Fibroblast of lung (primary cell): ENCODE measurements at regions not wholly inside any gene's neighbourhood (a gene's known extent, or its start where the extent isn't known, plus 50 kb on each side); places are given as distances from the start of the nearest gene placed in this dataset.

Source experiments
- EZH2 ChIP-seq: IDR thresholded peaks from 2 replicates; pipeline ENCODE4 v1.5.1; 2012; ENCODE audit warnings: low read length, control low read depth, mild to moderate bottlenecking; ENCODE audit errors: missing control alignments
- TF ChIP-seq, protein P1 (sequence below), 2 donors: IDR thresholded peaks in 1 of 2; conservative IDR thresholded peaks in 1 of 2; 1 replicate in 1 of 2; 2 replicates in 1 of 2; pipeline ENCODE4 v1.5.1; 2011 to 2012; ENCODE audit warnings: low read length in 2 of 2, control low read depth in 1 of 2, inconsistent platforms in 1 of 2, low read depth in 1 of 2, mild to moderate bottlenecking in 1 of 2

GRCh38 chr15:48059791-48060190 lies 61.0 kb upstream of the SLC24A5 start:
- TF ChIP-seq, protein P1, sequence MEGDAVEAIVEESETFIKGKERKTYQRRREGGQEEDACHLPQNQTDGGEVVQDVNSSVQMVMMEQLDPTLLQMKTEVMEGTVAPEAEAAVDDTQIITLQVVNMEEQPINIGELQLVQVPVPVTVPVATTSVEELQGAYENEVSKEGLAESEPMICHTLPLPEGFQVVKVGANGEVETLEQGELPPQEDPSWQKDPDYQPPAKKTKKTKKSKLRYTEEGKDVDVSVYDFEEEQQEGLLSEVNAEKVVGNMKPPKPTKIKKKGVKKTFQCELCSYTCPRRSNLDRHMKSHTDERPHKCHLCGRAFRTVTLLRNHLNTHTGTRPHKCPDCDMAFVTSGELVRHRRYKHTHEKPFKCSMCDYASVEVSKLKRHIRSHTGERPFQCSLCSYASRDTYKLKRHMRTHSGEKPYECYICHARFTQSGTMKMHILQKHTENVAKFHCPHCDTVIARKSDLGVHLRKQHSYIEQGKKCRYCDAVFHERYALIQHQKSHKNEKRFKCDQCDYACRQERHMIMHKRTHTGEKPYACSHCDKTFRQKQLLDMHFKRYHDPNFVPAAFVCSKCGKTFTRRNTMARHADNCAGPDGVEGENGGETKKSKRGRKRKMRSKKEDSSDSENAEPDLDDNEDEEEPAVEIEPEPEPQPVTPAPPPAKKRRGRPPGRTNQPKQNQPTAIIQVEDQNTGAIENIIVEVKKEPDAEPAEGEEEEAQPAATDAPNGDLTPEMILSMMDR (conservative IDR thresholded peaks at IDR 0.05 in 1 of 2, IDR thresholded peaks at IDR 0.05 in 1 of 2; ENCODE audit: low read depth in 1 of 2, low read length in 2 of 2) = no peak
- TF ChIP-seq EZH2 = no peak
